GM13976 (cell line): ENCODE measurements at regions not wholly inside any gene's neighbourhood (a gene's known extent, or its start where the extent isn't known, plus 50 kb on each side); places are given as distances from the start of the nearest gene placed in this dataset.

Experiments
- DNase-seq: peaks from one replicate; pipeline ENCODE4 v3.0.0; 2012; ENCODE audit warnings: low spot score
- in situ Hi-C: fragments of 300-500 bp; cut with MboI; formaldehyde crosslinking; loops from one replicate; pipeline ENCODE4 v1.12.0; 2022; ENCODE audit warnings: low sequenced_read_pairs, mixed read lengths, inconsistent platforms; ENCODE audit not compliant: unreplicated experiment
- TF ChIP-seq, protein P1 (sequence below): IDR thresholded peaks from 2 replicates; pipeline ENCODE4 v1.5.1; 2012; ENCODE audit warnings: borderline replicate concordance, mild to moderate bottlenecking; ENCODE audit not compliant: insufficient read depth; ENCODE audit errors: extremely low read depth, missing control alignments, control extremely low read depth

DNA sequence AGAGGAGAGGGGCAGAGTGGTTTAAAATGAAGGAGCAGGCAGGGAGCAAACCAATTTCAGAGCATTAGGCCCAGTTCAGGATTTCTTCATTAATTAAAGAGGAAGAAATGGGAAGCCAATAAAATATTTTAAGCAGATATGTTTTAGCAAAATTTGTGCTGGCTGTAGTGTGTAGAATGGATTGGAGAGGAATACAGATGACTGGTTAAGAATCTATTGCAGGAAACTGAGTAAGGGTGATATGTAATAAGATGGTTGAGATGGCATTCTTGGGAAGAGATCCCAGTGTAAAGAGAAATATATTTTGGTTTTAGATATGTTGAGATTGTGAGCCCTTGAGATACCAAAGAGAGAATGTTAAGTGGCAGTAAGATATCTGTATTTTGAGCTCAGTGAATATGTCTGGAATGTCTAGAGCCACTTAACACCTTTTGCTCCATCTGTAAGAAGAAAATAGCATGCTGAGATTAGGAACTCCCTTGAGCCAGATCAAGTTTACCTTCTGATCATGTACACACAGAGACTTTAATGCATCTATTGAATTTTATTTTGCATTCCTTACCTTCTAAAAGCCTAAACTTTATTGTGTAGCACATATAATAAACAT is 79.5 kb upstream of the SLC27A6 start:
- in situ Hi-C loops = no loop called here
- DNase-seq = no peak
- TF ChIP-seq, protein P1, sequence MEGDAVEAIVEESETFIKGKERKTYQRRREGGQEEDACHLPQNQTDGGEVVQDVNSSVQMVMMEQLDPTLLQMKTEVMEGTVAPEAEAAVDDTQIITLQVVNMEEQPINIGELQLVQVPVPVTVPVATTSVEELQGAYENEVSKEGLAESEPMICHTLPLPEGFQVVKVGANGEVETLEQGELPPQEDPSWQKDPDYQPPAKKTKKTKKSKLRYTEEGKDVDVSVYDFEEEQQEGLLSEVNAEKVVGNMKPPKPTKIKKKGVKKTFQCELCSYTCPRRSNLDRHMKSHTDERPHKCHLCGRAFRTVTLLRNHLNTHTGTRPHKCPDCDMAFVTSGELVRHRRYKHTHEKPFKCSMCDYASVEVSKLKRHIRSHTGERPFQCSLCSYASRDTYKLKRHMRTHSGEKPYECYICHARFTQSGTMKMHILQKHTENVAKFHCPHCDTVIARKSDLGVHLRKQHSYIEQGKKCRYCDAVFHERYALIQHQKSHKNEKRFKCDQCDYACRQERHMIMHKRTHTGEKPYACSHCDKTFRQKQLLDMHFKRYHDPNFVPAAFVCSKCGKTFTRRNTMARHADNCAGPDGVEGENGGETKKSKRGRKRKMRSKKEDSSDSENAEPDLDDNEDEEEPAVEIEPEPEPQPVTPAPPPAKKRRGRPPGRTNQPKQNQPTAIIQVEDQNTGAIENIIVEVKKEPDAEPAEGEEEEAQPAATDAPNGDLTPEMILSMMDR = no peak

GRCh38 chr5:128895122-128895521 is 70.2 kb upstream of the SLC27A6 start:
- DNase-seq = no peak
- in situ Hi-C loops = no loop called here
- TF ChIP-seq, protein P1 = no peak

DNA sequence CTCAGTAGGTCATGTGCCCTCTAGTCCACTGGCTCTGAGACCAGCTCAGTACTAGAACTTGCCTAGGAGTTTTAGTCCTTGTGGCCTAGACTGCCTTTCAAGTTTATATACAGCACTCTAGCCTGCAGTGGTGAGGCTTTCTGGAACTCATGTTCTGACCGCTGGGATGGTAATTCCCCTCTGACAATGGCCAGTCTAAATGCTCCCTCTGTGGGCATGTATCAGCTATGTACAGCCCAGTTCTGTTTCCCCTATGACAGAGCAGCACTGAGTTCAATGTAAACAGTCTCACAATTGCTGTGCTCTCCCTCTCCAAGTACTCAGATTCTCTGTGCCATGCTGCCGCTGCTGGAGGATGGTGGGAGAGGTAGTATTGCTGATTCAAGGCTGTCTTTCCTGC is 68.6 kb upstream of the SLC27A6 start:
- TF ChIP-seq, protein P1 = no peak
- in situ Hi-C loops = no loop called here
- DNase-seq = no peak

DNA sequence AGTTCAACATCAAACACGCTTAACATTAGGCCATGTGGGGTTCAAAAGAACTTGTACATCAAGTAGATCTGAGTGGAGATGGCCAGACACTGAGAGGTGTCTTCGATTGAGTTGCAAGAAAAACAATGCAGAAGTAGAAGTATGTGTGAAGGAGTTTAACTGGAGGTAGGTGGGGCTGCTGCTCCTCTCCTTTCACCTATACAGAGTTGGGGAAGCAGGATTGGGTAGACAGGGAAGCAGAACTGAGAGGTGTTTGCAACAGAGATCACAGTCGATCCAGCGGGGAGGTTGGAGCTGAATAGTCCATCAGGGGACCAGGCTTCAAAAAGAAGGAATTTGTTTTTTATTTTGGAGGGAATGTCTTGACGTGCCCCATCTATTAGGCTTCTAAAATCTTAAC is 61.7 kb upstream of the SLC27A6 start:
- in situ Hi-C loops = loop anchor here (25.0 kb wide), 1 partner anchor 234 kb away; no protein-coding TSS in a partner anchor
- no peak for DNase-seq
- TF ChIP-seq, protein P1 = no peak

DNA sequence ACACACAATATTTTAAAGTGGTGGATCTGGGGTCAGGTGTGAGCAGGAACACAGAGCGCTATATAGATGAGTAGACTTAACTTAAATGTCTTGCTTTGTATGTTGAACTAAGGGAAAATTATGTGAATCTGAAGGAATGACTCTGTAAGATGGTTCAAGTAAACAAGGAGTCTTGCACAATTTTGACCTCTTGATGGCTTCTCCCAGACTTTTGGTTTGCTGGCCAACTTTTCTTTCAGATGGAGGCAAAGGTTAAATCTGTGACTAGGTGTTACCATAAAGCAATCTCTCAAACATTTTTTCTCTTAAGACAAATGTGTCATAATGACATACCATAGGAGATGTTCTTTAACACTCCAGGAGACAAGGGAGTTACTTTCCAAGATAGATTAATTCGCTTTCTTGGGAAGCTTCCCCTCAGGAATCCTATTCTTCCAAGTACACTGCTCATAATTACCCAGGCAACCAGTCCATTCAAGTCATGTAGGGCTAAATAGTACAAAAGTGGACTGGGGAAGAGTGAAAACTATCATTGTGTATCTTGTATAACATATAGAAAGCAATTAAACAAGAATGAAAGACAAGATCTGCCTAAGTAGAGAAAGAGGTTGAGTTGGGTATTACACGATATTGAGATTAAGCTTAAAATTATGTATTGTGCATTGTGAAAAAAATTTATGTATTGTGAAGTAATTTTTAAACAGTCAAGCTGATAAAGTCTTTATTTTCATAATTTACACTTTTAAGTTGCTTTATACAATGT is 60.3 kb upstream of the SLC27A6 start:
- DNase-seq = no peak
- in situ Hi-C loops = loop anchor here (25.0 kb wide), 1 partner anchor 232 kb away; no protein-coding TSS in a partner anchor
- TF ChIP-seq, protein P1 = no peak

DNA sequence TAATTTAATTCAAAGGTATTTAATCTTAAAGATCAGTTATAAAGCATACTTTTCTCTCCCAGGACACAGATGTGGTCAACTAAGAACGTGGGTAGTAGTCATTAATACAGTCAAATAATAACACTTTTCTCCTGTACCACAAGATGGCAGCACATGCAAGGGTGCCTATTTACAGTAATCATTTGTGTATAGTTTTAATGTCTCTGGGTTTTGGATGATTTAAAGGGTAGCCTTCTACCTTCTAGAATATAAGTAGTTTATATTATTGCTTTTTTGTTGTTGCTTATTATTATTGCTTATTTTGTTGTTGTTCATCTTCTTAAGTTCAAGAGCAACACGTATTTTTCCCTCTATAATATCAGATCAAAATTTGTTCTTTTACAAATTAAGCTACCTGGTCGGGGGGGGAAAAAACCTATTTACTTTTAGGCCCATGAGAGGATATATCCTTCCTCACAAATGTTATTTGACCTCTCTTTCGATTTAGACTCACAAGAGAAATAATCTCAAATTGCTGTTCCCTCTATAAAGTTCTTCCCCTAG is 59.6 kb upstream of the SLC27A6 start:
- TF ChIP-seq, protein P1 = peak; percentile 67
- in situ Hi-C loops = loop anchor here (25.0 kb wide), 1 partner anchor 232 kb away; no protein-coding TSS in a partner anchor
- peak; percentile 25 for DNase-seq
